ENCODE measurements at regions not wholly inside any gene's neighbourhood (a gene's known extent, or its start where the extent isn't known, plus 50 kb on each side); places are given as distances from the start of the nearest gene placed in this dataset.

- TF ChIP-seq ZNF462 (CRISPR knock-in tag; IDR thresholded peaks at IDR 0.05) (no peak), CTCF (conservative IDR thresholded peaks at IDR 0.05; ENCODE audit: low read depth in 2 of 2) (no peak), NANOG (IDR thresholded peaks at IDR 0.05; ENCODE audit: borderline replicate concordance) (no peak), EZH2phosphoT487 (IDR thresholded peaks at IDR 0.05; ENCODE audit: unreplicated experiment) (no peak), ZNF331 (CRISPR knock-in tag; IDR thresholded peaks at IDR 0.05; ENCODE audit: low read depth) (no peak)
Measured at GRCh38 chr5:111933086-111933485, 176.1 kb upstream of the NREP start (continued).

GRCh38 chr5:111932628-111933027 lies 175.6 kb upstream of the NREP start:
- H4K20me1 ChIP-seq (replicated peaks; ENCODE audit: insufficient read depth), result no peaks in the 10 kb centered on the region
- no peak overlapping the region for H3K4me3 Mint-ChIP-seq
- H3K36me3 ChIP-seq (ENCODE audit: insufficient read depth), result no peaks in the 10 kb centered on the region
- peaks cover 10% of the 10 kb centered on the region; the same call in 1 of the 2 replicates for H3K9me2 ChIP-seq (ENCODE audit: insufficient read depth)
- no peaks in the 10 kb centered on the region for H3F3A ChIP-seq (replicated peaks; ENCODE audit: low read depth)
- H3K36me3 Mint-ChIP-seq (ENCODE audit: low read depth), result no peaks in the 10 kb centered on the region
- no peaks in the 10 kb centered on the region for H3K27me3 ChIP-seq (ENCODE audit: insufficient read depth)
- H3K4me1 Mint-ChIP-seq, result peaks cover 7% of the 10 kb centered on the region
- H3K27me3 Mint-ChIP-seq (ENCODE audit: insufficient read depth, low read depth, poor library complexity), result no peaks in the 10 kb centered on the region
- H2AFZ ChIP-seq, result no peak overlapping the region
- H3K27ac Mint-ChIP-seq, result no peak overlapping the region
- DNase-seq (ENCODE audit: low spot score), result no peak
- no peaks in the 10 kb centered on the region for H3K79me2 ChIP-seq (replicated peaks; ENCODE audit: insufficient read depth)
- no peak overlapping the region for H3K27ac ChIP-seq (ENCODE audit: low read depth)
- H3K4me3 ChIP-seq, result no peak overlapping the region
- H3K4me1 ChIP-seq (ENCODE audit: insufficient read depth), result no peaks in the 10 kb centered on the region
- no peak overlapping the region for H3K4me2 ChIP-seq
- H3K9me3 Mint-ChIP-seq, result no peaks in the 10 kb centered on the region
- no peak for ATAC-seq
- TF ChIP-seq ZNF462 (CRISPR knock-in tag; IDR thresholded peaks at IDR 0.05) (no peak), ETS1 (IDR thresholded peaks at IDR 0.05) (no peak), CREB1 (CRISPR knock-in tag; IDR thresholded peaks at IDR 0.05; ENCODE audit: low read depth) (no peak)

Data from GM23338 (cell line).